ENCODE measurements at regions not wholly inside any gene's neighbourhood (a gene's known extent, or its start where the extent isn't known, plus 50 kb on each side); places are given as distances from the start of the nearest gene placed in this dataset.

- TF ChIP-seq EZH2phosphoT487 (IDR thresholded peaks at IDR 0.05; ENCODE audit: low read depth) (no peak), CTCF (IDR thresholded peaks at IDR 0.05; ENCODE audit: low read depth, low read length) (no peak)
- Histone ChIP-seq H3K27ac (ENCODE audit: low read length) (no peak overlapping the region), H4K20me1 (ENCODE audit: insufficient read depth, low read length) (no peaks in the 10 kb centered on the region), H3K27me3 (ENCODE audit: low read depth, low read length) (no peaks in the 10 kb centered on the region), H2AFZ (ENCODE audit: low read depth, low read length) (no peak overlapping the region), H3K4me1 (ENCODE audit: low read length) (no peaks in the 10 kb centered on the region), H3K79me2 (ENCODE audit: low read length) (no peaks in the 10 kb centered on the region), H3K9ac (ENCODE audit: low read length) (no peak overlapping the region), H3K9me3 (ENCODE audit: insufficient read depth, low read length) (no peaks in the 10 kb centered on the region), H3K4me2 (ENCODE audit: low read length) (no peak overlapping the region), H3K4me3 (ENCODE audit: low read length) (no peak overlapping the region), H3K36me3 (replicated peaks; ENCODE audit: low read depth, low read length) (no peaks in the 10 kb centered on the region)
These were observed 224.1 kb downstream of the BTG1 start for GRCh38 chr12:91921555-91921954.

- Histone ChIP-seq H3K4me3 (ENCODE audit: low read length) (no peak overlapping the region), H3K27ac (ENCODE audit: low read length) (no peak overlapping the region), H3K9ac (ENCODE audit: low read length) (no peak overlapping the region)
These were observed 224.9 kb downstream of the BTG1 start for GRCh38 chr12:91920741-91921140.

GRCh38 chr12:91920276-91920675, 225.4 kb downstream of the BTG1 start:
- no peak overlapping the region for H3K4me2 ChIP-seq (ENCODE audit: low read length)
- H3K36me3 ChIP-seq (replicated peaks; ENCODE audit: low read depth, low read length): no peaks in the 10 kb centered on the region
- H3K4me3 ChIP-seq (ENCODE audit: low read length): no peak overlapping the region
- H4K20me1 ChIP-seq (ENCODE audit: insufficient read depth, low read length): no peaks in the 10 kb centered on the region
- H2AFZ ChIP-seq (ENCODE audit: low read depth, low read length): no peak overlapping the region
- no peak overlapping the region for H3K27ac ChIP-seq (ENCODE audit: low read length)
- H3K4me1 ChIP-seq (ENCODE audit: low read length): no peaks in the 10 kb centered on the region
- H3K9me3 ChIP-seq (ENCODE audit: insufficient read depth, low read length): no peaks in the 10 kb centered on the region
- H3K79me2 ChIP-seq (ENCODE audit: low read length): no peaks in the 10 kb centered on the region
- H3K9ac ChIP-seq (ENCODE audit: low read length): no peak overlapping the region
- TF ChIP-seq CTCF (IDR thresholded peaks at IDR 0.05; ENCODE audit: low read depth, low read length) (no peak), EZH2phosphoT487 (IDR thresholded peaks at IDR 0.05; ENCODE audit: low read depth) (no peak)
- H3K27me3 ChIP-seq (ENCODE audit: low read depth, low read length): no peaks in the 10 kb centered on the region

More at GRCh38 chr12:91920741-91921140, 224.9 kb downstream of the BTG1 start:
- Histone ChIP-seq H3K9me3 (ENCODE audit: insufficient read depth, low read length) (no peaks in the 10 kb centered on the region), H3K36me3 (replicated peaks; ENCODE audit: low read depth, low read length) (no peaks in the 10 kb centered on the region), H3K79me2 (ENCODE audit: low read length) (no peaks in the 10 kb centered on the region), H3K4me2 (ENCODE audit: low read length) (no peak overlapping the region), H3K27me3 (ENCODE audit: low read depth, low read length) (no peaks in the 10 kb centered on the region), H4K20me1 (ENCODE audit: insufficient read depth, low read length) (no peaks in the 10 kb centered on the region), H3K4me1 (ENCODE audit: low read length) (no peaks in the 10 kb centered on the region), H2AFZ (ENCODE audit: low read depth, low read length) (no peak overlapping the region)
- TF ChIP-seq EZH2phosphoT487 (IDR thresholded peaks at IDR 0.05; ENCODE audit: low read depth) (no peak), CTCF (IDR thresholded peaks at IDR 0.05; ENCODE audit: low read depth, low read length) (no peak)

- H3K27me3 ChIP-seq (ENCODE audit: low read depth, low read length): no peaks in the 10 kb centered on the region
- no peaks in the 10 kb centered on the region for H3K79me2 ChIP-seq (ENCODE audit: low read length)
- no peaks in the 10 kb centered on the region for H3K4me1 ChIP-seq (ENCODE audit: low read length)
- no peak overlapping the region for H2AFZ ChIP-seq (ENCODE audit: low read depth, low read length)
- H3K4me3 ChIP-seq (ENCODE audit: low read length): no peak overlapping the region
- TF ChIP-seq CTCF (IDR thresholded peaks at IDR 0.05; ENCODE audit: low read depth, low read length) (no peak), EZH2phosphoT487 (IDR thresholded peaks at IDR 0.05; ENCODE audit: low read depth) (no peak)
- no peak overlapping the region for H3K9ac ChIP-seq (ENCODE audit: low read length)
- no peaks in the 10 kb centered on the region for H3K9me3 ChIP-seq (ENCODE audit: insufficient read depth, low read length)
- H4K20me1 ChIP-seq (ENCODE audit: insufficient read depth, low read length): no peaks in the 10 kb centered on the region
- no peak overlapping the region for H3K27ac ChIP-seq (ENCODE audit: low read length)
- H3K36me3 ChIP-seq (replicated peaks; ENCODE audit: low read depth, low read length): no peaks in the 10 kb centered on the region
- H3K4me2 ChIP-seq (ENCODE audit: low read length): no peak overlapping the region
These were observed 227.2 kb downstream of the BTG1 start for GRCh38 chr12:91918431-91918830.

Measured in OCI-LY3 (cell line).